ENCODE measurements at regions not wholly inside any gene's neighbourhood (a gene's known extent, or its start where the extent isn't known, plus 50 kb on each side); places are given as distances from the start of the nearest gene placed in this dataset.
A peak's percentile ranks its signal among the peaks of the same experiment; 100 is the strongest.

DNA sequence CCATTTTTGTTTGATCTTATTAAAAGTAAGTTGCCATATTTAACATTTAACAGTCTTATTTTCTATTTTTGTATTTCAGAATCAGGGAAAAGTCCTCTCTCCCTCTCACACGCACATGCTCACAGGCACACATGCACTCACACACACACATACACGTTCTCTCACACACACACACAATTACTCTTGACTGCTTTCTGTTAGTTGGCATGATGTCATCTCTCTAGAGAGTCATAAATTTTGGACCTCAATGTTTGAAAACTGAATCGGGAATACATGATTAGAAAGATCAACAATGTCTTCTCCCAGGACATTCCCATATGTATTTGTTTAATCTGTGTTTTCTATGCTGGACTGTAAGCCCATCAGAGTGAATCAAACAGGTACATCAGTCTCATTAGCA, 165.7 kb upstream of the AHR start:
- peak; percentile 69 for DNase-seq

DNA sequence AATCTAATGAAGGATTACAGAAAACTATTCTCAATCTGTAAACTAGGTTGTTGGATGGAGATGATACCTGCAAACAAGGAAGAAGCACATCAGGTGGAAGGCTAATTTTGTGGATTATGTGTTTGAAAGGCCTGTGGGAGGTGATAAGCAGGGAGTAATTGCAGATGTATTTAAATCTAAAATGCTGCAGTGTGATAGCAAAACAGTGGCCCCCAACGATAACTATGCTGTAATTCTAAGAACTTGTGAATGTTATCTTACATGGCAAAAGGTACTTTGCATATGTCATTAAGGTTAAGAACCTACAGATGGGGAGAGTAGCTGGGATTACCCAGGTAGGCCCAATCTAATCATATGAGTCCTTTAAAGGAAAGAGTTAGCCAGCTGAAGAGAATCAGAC, 164.5 kb upstream of the AHR start:
- DNase-seq: no peak

DNA sequence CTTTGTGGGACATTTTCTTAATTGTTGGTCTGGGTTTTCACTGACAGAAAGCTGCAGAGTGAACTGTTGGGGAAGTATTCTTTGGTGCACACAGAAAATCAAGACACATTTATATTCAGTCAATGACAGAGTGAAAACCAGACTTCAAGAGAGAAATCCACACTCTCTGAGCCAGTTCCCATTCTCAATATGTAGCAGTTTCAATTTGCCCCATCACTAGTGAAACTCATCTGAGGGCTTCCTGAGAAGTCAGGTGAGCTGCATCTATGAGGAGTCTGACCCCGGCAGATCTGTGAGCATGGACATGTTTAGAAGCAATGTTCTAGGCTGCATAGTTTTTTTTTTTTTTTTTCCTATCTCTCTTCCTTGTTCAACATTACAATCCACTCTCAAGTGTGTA, 163.7 kb upstream of the AHR start:
- DNase-seq: no peak

DNA sequence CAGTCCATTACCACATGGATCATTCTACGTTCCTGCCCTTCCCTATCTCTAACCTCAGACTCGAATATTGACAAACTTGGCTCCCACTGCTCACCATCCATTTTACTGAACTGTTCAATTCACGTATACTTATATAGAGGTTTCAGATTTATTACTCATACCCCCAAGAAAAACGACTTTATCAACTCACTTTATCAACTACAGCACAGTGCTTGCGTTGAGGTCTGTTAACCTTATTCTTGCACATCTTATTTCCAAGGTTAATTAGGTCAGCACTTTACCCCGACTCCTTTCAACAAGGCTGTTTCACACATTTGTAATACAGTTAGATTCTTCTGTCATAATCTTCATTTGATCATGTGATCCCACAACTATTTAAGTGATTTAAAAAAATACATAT, 162.3 kb upstream of the AHR start:
- no peak for DNase-seq

DNA sequence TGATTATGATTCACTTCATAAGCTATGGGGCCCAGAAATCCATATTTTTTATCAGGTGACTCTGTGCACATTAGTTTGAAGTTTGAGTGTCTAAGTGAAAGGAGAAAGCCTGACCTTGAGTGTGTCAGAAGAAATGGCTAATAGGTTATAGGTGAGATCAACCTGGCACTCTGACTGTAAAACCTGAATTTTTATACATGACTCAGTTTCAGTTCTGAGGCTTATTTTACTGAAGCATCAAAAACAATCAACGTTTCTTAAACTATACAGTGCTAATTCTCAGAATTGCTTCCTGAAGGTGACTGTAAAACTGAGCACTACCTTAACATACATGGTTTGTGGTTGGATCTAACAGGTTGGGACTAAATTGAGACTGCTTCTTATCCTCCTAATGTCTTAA, 159.4 kb upstream of the AHR start:
- DNase-seq: no peak

DNA sequence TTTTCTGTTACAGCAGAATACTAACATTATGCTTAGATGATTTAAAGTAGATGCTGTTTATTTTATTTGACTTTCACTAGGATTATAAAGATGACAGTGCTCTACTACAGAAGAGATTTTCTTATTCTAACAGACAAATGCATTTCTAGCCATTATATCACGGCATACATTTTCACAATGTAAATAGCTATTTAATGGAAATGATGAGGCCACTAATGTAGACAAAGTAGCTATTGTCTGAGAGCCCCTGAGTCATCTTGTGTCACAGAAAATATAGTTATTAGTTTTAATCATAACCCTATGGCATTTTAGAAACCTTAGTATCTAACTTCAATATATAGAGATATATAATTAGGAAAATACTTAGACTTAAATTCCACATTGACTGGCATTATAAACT, 158.0 kb upstream of the AHR start:
- DNase-seq: no peak

DNA sequence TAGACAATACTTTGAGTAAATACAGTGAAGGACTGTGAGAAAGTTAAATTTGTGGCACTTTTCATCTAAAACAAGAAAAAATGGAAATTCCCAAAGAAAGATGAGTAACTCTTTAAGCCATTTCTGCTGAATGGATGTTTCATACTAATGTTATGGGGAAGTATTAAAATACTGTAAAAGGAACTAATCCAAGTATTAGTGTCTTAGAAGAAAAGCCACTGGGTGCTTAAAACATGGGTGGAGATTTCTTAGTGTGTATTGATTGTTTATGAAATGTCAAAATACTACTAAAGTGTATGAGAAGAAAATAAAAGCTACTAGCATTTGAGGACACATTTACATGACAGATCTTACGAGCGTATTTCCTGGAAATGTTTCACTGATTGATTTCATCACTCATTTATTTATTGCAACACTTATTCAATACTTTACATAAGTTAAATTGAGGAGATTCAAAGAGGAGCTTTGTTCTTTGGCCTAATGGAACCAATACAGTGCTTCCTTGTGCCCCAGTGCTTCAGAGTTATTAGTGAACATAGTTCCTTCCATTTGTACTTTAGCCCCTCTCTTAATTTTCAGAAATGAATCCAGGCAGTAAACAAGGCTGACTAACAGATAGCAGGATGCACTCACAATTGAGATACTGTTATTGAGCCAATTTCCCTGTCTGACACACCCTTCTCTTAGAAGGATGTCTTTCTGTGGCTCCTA, 155.5 kb upstream of the AHR start:
- no peak for DNase-seq

DNA sequence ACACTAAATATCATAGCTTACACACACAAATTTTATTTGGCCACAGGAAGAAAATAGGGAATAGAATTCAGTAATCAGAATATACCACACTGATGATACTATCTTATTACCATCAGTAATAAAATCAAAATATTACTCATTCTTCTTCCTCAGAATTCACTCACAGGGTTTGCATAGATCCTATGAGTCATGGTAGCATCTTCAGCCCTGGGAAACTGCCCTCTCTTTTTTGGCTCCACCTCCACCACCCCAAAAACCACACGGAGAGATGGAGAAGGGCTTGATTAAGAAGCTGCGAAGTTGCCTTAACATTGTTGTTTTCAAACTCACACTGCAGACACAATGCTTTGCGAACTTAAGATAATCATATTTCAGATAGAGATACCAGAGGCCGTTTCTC, 154.1 kb upstream of the AHR start:
- DNase-seq: no peak

DNA sequence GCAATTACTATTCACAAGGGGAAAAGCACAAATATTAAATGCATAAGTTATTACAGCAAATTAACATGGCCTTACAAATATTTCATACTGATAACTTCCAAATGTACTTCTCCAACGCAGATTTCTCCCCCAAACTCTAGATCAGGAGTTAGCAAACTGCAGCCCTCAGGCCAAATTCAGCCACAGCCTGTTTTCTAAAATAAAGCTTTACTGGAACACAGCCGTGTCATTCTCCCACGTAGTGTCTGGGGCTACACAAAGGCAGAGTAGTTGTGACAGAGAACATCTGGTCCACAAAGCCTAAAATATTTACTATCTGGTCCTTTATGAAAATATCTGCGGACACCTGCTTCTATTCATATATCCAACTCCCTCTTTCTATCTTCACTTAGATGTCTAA, 151.8 kb upstream of the AHR start:
- DNase-seq: no peak

DNA sequence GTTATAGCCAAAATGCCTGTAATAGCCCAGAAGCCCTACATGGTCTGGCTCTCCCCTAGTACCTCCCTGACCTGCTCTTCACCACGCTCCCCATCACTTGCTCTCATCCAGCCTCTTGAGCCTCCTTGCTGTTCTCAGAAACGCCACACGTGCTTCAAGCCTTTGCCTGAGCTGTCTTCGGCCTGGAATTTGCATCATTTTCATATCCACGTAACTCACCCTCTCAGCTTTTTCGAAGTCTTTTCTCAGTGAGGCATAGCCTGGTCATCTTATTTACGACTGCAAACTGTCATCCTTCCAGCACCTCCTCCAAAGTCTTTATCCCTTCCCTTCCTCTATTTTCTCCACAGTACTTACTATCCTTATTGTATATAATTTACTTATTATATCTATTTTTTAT, 151.0 kb upstream of the AHR start:
- no peak for DNase-seq

DNA sequence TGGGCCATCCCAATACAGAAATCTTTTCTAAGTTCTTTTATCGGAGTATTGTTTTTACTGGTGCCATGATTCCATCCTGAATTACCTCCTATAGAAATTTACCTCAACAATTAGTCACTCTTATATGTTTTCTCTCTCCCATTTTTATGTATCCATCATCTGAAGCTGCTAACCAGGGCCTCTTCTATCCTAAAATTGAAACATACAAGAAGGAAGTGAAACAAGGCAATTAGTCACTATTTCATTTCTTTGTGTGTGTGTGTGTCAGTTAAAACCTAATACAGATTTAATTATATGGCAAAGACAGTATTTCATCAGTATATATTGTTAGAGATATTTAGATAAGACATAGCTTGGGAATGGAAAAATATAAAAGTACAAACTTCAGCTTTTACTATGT, 148.4 kb upstream of the AHR start:
- no peak for DNase-seq

DNA sequence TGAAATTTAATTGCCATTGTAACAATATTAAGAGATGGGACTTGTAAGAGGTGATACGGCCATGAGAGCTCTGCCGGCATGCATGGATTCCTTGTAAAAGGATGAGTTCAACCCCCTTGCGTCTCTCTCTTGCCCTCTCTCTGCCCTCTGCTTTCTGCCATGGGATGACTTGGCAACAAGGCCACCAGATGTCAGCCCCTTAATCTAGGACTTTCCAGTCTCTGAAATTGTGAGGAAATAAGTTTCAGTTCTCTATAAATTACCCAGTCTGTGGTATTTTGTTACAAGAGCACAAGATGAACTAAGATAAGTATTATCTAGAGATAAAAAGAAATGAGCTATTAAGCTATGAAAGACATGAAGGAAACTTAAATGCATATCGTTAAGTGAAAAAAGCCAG, 145.7 kb upstream of the AHR start:
- no peak for DNase-seq

DNA sequence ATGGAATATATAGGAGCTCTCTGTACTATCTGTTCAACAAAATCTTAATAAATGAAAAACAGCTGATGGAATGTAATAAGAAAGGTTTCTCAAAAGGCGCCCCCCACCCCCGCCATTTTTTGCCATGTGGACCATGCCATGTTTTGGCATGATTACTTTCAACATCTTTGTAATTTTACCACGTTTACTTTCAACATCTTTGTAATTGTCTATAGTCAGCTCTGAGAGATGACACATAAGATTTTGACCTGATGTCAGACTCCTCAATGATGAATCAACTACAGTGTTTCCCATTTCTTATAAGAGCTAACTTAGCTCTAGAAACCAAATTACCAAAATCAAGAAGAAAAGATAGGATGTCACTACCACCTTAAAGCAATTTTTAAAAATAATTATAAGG, 144.9 kb upstream of the AHR start:
- no peak for DNase-seq

DNA sequence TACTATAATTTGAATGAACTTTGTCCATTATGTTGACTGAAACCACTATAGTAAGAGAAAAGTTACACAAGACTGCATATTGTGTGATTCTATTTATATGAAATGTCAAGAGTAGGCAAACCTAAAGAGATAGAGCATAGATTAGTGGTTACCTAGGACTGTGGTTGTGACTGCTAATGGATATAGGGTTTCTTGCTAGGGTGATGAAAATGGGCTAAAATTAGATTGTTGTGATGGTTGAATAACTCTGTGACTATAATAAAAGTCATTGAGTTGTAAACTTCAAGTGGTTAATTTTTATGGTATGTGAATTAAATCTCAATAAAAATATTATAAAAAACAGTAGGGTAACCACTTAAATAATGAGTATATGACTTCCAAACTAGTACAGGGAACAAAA, 142.9 kb upstream of the AHR start:
- no peak for DNase-seq

DNA sequence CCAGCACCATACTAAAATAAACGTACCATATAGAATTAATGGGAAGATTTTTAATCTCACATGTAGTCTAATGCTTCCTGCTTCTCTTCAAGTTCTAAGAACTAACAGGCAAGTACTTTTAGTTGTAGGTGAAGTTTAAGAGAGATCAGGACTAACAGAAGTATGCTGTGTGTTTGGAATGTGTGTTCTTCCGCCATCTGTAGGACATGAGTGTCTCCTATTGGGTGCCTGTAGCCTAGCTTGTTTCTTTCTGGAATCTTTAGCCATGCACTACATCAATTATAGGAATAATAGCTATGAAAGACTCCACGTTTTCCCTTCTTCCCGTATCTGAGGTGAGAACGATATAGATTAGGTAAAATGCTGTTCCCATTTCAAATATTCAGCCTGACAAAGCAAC, 140.2 kb upstream of the AHR start:
- no peak for DNase-seq

DNA sequence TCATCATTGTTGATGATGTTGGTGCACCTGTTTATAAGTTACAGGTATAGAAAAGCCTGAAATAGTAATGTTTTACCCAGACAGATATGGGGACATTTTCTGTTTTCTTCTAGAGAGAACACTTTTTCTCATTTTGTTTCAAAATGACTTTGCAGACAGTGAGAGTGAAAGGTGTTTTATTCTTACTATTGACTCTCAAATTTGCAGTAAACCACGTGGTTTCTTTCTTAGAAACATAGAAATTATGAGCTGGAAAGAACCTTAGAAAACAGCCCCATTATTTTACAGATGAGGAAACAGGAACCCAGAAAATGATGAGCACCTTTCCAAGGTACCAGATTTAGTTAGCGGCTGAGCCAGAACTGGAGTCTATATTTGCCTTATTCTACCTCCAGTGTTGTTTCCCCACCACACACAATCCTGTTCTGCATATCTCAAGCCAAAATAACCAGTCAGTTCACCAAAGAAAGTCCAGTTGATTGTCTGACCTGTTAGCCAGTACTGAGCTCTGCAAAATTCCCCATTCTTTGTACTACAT, 138.9 kb upstream of the AHR start:
- no peak for DNase-seq

DNA sequence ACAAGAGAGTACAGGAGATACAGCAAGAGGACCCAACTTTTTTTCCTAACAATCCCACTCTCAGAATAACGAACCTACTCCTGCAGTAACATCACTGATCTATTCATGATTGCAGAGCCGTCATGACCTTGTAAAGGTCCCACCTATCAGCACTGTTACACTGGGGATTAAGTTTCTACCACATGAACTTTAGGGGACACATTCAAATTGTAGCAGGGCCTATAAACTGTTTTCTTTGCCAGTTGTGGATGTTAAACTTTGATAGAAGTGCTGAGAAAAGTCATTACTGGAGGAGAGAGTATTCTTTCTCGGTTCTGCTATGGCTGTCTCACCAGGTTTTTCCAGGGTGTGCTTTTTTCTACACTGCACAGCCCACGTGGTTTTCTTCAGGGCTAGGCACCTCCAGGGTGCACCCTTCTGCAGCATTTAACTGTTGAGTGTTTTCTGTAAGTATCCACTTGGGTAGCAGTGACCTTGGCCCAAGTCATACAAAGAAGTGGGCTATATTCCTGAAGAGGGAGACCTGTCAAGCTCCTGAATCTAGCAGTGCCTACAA, 131.6 kb upstream of the AHR start:
- no peak for DNase-seq

DNA sequence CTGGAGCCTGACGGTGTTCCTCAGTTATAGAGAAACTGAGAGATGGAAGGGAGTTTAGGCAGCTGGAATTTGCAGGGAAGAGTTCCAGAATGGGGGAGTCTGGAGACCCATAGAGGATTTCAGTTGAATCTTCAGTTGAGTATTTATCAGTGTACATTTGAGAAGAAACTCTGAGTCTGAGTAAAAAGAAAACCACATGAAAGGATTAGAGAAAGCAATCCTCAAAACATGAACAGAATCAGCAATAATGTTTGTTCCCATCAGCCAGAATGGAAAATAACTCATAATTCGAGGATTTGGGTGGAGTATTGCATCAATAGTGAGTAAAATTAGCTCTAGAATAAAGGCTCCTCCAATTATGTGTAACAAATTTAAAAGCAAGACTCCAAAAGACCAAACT, 130.0 kb upstream of the AHR start:
- DNase-seq: no peak

DNA sequence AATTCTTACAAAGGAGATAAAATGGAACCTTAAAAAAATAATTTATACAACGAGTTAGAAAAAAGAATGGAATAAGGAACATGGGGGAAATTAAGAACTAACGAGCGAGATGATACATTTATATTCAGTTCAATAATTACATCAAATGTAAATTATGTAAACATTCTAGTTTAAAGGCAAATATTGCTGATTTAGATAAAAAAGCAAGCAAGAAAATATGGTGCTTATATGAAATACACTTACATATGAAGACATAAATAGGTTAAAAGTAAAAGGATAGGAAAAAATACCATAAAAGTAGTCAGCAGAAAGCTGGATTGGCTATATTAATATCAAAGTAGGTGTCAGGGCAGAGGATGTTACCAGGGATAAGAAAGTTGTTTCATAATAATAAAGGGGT, 127.0 kb upstream of the AHR start:
- DNase-seq: no peak

DNA sequence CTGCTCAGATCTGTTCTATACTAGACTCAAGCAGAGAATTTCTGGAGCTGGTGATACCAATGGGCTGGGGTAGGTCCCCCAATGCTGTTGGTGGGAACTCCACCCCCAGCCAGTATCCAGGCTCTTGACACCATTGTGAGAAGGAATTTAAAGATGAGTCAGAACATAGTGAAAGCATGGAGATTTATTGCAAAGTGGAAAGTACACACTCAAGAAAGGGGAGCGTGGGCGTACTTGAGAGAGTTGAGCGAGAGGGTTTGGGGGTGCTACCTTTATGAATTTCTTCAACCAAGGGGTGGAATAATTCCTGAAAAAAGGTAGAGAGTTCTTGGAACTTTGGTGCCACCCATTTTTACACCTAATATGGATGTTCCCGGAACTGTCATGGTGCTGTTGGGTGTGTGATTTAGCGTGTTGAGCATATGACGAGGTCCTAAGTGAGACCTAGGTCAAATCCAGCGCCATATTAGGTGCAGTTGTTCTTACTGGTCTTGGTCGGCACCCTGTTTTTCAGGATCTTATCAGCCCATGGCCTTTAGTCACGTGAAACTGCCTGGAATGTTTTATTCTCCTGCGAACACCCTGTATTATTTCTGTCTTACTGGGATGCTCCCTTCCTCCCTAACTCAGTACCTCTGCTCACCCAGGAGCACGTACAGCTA, 122.0 kb upstream of the AHR start:
- no peak for DNase-seq

DNA sequence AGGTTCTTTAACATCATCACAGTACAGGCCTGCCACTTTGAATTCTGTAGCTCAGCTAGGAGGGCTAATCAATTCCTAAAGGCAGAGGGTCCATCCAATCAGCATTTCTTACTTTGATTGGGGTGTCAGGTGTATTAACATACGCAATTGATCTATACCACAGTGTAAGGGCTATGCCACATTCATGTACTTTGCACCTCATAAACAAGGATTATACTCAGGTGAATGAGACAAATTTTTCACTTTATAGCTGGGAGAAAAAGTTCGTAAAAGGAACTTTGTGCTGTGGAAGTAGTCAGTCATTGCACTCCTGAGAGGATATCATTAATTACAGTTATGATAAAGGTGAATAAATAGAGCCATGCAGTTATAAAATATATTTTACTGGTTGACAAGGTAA, 119.9 kb upstream of the AHR start:
- no peak for DNase-seq

DNA sequence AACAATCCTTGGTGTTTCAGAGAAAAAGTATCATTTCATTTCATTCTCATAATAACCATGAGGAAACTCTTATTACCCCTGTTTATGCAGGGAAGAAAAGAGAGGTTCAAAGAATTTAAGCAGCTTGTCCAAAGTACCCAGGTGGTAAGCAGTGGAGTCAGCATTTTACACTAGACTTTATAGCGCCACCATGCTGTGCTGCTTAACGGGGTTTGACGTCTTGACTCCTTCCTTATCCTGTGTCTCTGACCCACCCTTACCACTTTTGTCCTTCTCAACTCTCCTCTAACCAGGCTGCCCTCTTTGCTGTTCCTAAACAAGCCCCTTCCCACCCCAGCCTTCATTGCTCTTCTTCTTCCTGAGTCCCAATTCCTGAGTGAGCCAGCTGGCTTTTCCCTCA, 117.0 kb upstream of the AHR start:
- DNase-seq: no peak

DNA sequence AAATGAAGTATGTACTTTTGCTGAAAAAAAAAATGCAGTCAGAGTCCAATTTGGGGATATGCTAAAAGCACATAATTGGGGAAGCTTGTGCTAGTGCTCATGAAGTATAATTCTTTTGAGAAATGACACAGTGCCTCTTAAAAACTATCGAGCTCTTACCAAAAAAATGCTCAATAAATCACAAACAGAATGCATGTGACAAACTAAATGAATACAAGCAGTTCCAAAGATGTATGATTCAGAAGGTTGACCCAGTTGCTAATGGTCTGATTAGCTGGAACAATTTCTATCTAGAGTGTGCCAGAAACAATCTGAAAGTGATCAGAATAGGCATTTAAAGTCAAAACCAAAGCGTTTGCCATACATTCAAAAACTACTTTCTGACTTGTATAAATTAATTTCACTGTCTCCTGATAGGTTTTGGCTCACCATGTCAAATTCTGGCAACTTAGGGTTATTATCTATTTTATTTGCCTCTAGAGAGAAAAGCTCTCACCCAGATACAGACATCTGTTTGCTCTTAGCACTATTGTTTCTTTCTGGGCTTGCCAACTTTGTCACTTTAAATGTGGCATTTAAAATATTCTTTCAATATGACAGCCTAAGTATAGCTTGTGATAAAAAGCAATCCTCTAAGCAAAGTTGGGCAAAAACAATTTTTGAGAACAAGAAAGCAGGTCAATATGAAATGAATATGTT, 114.7 kb upstream of the AHR start:
- no peak for DNase-seq

All from DMS153 (cell line).